Caco-2 (cell line): ENCODE measurements at regions not wholly inside any gene's neighbourhood (a gene's known extent, or its start where the extent isn't known, plus 50 kb on each side); places are given as distances from the start of the nearest gene placed in this dataset.

Experiments used
- BruUV-seq: library from RNA; stranded (reverse); fragments of 400-500 nt; replicated peaks from 2 replicates; lab custom pipeline; 2021; lab: Mats Ljungman, UMichigan
- CTCF ChIA-PET: fragments of 300-600 bp; sonication (Branson Sonifier 250); formaldehyde crosslinking; loops from one replicate; lab custom pipeline; 2022; ENCODE audit warnings: antibody characterized with exemption; lab: Charles Lee
- POLR2A ChIA-PET: fragments of 300-600 bp; sonication (Branson Sonifier 250); formaldehyde crosslinking; loops from one replicate; lab custom pipeline; 2022; ENCODE audit warnings: antibody characterized with exemption; lab: Charles Lee
- DNase-seq, 2 experiments: peaks; one replicate each; pipeline versions ENCODE4 v3.0.0 to v3.0.0-alpha.2; 2020 to 2022
- H3K27me3 ChIP-seq: replicated peaks from 2 replicates; pipeline ENCODE4 v1.6.0; 2011; ENCODE audit warnings: low read length; ENCODE audit not compliant: control insufficient read depth, insufficient read depth
- H3K36me3 ChIP-seq: 2 replicates; pipeline ENCODE4 v1.5.1; 2011; ENCODE audit warnings: low read length; ENCODE audit not compliant: control insufficient read depth, insufficient read depth
- H3K4me1 ChIP-seq: fragments of 250-450 bp; sonication (Bioruptor Pico); 2 replicates; pipeline ENCODE4 v1.5.1; 2020; ENCODE audit warnings: mild to moderate bottlenecking
- H3K4me3 ChIP-seq: 2 replicates; pipeline ENCODE4 v1.5.1; 2011; ENCODE audit warnings: low read depth, mild to moderate bottlenecking, control low read depth, low read length
- H3K9me3 ChIP-seq: fragments of 250-450 bp; sonication (Bioruptor Pico); 2 replicates; pipeline ENCODE4 v1.5.1; 2020; ENCODE audit warnings: mild to moderate bottlenecking, moderate library complexity
- H3K27ac Mint-ChIP-seq: one replicate; pipeline ENCODE4 v1.8.0; 2022; ENCODE audit warnings: mixed read lengths; ENCODE audit not compliant: unreplicated experiment
- H3K27me3 Mint-ChIP-seq: one replicate; pipeline ENCODE4 v1.8.0; 2022; ENCODE audit warnings: mixed read lengths; ENCODE audit not compliant: insufficient read depth, unreplicated experiment
- H3K36me3 Mint-ChIP-seq: one replicate; pipeline ENCODE4 v1.8.0; 2022; ENCODE audit warnings: mild to moderate bottlenecking, mixed read lengths; ENCODE audit not compliant: insufficient read depth, unreplicated experiment
- H3K4me1 Mint-ChIP-seq: one replicate; pipeline ENCODE4 v1.8.0; 2022; ENCODE audit warnings: low read depth, mixed read lengths; ENCODE audit not compliant: unreplicated experiment
- H3K4me3 Mint-ChIP-seq: one replicate; pipeline ENCODE4 v1.8.0; 2022; ENCODE audit warnings: mild to moderate bottlenecking, moderate library complexity, mixed read lengths; ENCODE audit not compliant: unreplicated experiment
- H3K9me3 Mint-ChIP-seq: one replicate; pipeline ENCODE4 v1.8.0; 2022; ENCODE audit warnings: mixed read lengths; ENCODE audit not compliant: unreplicated experiment
- intact Hi-C: fragments of 100-400 bp; cut with micrococcal nuclease; formaldehyde crosslinking; loops from one replicate; pipeline ENCODE4 v1.10.0; 2022; ENCODE audit not compliant: unreplicated experiment
- TF ChIP-seq, protein P1 (sequence below), 2 experiments: fragments of 200-600 bp in 1 of 2; IDR thresholded peaks; 1 replicate in 1 of 2; 2 replicates in 1 of 2; pipeline versions ENCODE4 v1.5.1 to v1.8.0; 2011 to 2022; ENCODE audit warnings: antibody characterized with exemption in 1 of 2, control low read depth in 1 of 2, inconsistent platforms in 1 of 2, low read depth in 1 of 2, low read length in 1 of 2, mild to moderate bottlenecking in 1 of 2, moderate library complexity in 1 of 2; ENCODE audit not compliant: insufficient read depth in 1 of 2, severe bottlenecking in 1 of 2, unreplicated experiment in 1 of 2

DNA sequence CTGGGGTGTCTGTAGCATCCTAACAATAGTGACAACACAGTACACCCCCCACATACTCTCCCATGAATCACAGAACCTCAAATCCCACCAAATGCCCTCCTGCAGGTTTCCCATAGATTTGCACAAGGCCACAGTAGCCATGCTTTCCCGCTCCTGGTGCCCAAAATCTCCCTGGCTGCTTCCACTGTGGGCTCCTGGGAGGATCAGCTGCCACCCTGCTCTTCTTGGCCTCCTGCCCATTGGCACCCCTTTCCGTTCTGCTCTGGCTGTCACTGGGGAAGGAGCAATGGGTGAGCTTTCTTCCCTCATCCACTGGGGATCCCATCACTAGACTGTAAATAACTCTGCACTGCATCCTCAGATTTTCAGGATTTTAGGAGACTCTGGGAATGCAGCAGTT, 92.1 kb upstream of the SLC24A5 start:
- H3K9me3 ChIP-seq, result no peaks in the 10 kb centered on the region
- no peaks in the 10 kb centered on the region for H3K36me3 ChIP-seq
- intact Hi-C loops, result loop anchor here (10.0 kb wide), 1 partner anchor 256 kb away; no protein-coding TSS in a partner anchor
- no peaks in the 10 kb centered on the region for H3K4me1 Mint-ChIP-seq
- TF ChIP-seq, protein P1, sequence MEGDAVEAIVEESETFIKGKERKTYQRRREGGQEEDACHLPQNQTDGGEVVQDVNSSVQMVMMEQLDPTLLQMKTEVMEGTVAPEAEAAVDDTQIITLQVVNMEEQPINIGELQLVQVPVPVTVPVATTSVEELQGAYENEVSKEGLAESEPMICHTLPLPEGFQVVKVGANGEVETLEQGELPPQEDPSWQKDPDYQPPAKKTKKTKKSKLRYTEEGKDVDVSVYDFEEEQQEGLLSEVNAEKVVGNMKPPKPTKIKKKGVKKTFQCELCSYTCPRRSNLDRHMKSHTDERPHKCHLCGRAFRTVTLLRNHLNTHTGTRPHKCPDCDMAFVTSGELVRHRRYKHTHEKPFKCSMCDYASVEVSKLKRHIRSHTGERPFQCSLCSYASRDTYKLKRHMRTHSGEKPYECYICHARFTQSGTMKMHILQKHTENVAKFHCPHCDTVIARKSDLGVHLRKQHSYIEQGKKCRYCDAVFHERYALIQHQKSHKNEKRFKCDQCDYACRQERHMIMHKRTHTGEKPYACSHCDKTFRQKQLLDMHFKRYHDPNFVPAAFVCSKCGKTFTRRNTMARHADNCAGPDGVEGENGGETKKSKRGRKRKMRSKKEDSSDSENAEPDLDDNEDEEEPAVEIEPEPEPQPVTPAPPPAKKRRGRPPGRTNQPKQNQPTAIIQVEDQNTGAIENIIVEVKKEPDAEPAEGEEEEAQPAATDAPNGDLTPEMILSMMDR (IDR thresholded peaks at IDR 0.05; ENCODE audit: insufficient read depth in 1 of 2, low read depth in 1 of 2, low read length in 1 of 2, severe bottlenecking in 1 of 2, unreplicated experiment in 1 of 2), result no peak
- no peak overlapping the region for H3K4me3 Mint-ChIP-seq
- no peaks in the 10 kb centered on the region for H3K9me3 Mint-ChIP-seq
- H3K36me3 Mint-ChIP-seq, result peaks cover under 1% of the 10 kb centered on the region
- CTCF ChIA-PET, result no interaction called here
- H3K4me1 ChIP-seq, result no peaks in the 10 kb centered on the region
- peaks cover 17% of the 10 kb centered on the region for H3K27me3 Mint-ChIP-seq
- no TSS peak for BruUV-seq
- H3K4me3 ChIP-seq, result no peak overlapping the region
- no peaks in the 10 kb centered on the region for H3K27me3 ChIP-seq
- POLR2A ChIA-PET, result no interaction called here
- no peak overlapping the region for H3K27ac Mint-ChIP-seq
- DNase-seq, result no peak

- Histone ChIP-seq H3K27me3 (no peaks in the 10 kb centered on the region), H3K9me3 (no peaks in the 10 kb centered on the region), H3K36me3 (no peaks in the 10 kb centered on the region), H3K4me1 (no peaks in the 10 kb centered on the region), H3K4me3 (no peak overlapping the region)
- no peaks in the 10 kb centered on the region for H3K4me1 Mint-ChIP-seq
- peaks cover 5% of the 10 kb centered on the region for H3K36me3 Mint-ChIP-seq
- ChIA-PET POLR2A (no interaction called here), CTCF (no interaction called here)
- no peak overlapping the region for H3K4me3 Mint-ChIP-seq
- H3K27me3 Mint-ChIP-seq, result peaks cover 23% of the 10 kb centered on the region
- H3K9me3 Mint-ChIP-seq, result no peaks in the 10 kb centered on the region
- BruUV-seq, result no TSS peak
- DNase-seq, result no peak
- TF ChIP-seq, protein P1 (IDR thresholded peaks at IDR 0.05; ENCODE audit: insufficient read depth in 1 of 2, low read depth in 1 of 2, low read length in 1 of 2, severe bottlenecking in 1 of 2, unreplicated experiment in 1 of 2), result no peak
- intact Hi-C loops, result loop anchor here (10.0 kb wide), 1 partner anchor 255 kb away; no protein-coding TSS in a partner anchor
- H3K27ac Mint-ChIP-seq, result no peak overlapping the region
Observed at GRCh38 chr15:48029642-48030041, 91.1 kb upstream of the SLC24A5 start.

DNA sequence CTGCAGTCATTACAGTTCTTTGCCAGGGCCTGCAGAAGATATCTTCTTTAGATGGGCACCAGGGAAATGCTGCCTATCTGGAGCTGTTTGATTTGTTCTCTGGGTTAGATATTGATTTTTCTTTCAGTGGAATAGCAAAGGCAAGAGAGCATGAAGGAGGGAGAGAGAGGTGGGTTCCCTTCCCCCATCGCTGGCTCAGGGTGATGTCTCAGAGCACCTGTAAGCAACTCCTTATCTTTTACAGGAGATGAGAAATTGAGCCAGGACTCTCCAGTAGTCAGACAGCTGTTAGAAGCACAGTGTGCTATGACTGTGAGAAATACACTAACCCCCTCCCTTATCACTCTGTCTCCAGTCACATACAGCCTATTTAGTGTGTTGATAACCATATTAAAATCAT, 89.3 kb upstream of the SLC24A5 start:
- H3K27me3 Mint-ChIP-seq, result peaks cover 19% of the 10 kb centered on the region
- ChIA-PET POLR2A (no interaction called here), CTCF (no interaction called here)
- H3K4me1 ChIP-seq, result no peaks in the 10 kb centered on the region
- H3K36me3 Mint-ChIP-seq, result peaks cover 5% of the 10 kb centered on the region
- H3K36me3 ChIP-seq, result no peaks in the 10 kb centered on the region
- TF ChIP-seq, protein P1 (IDR thresholded peaks at IDR 0.05; ENCODE audit: insufficient read depth in 1 of 2, low read depth in 1 of 2, low read length in 1 of 2, severe bottlenecking in 1 of 2, unreplicated experiment in 1 of 2), result no peak
- no peak overlapping the region for H3K27ac Mint-ChIP-seq
- H3K9me3 ChIP-seq, result no peaks in the 10 kb centered on the region
- no peak for DNase-seq
- H3K4me3 ChIP-seq, result no peak overlapping the region
- BruUV-seq, result no TSS peak
- no peaks in the 10 kb centered on the region for H3K4me1 Mint-ChIP-seq
- no peaks in the 10 kb centered on the region for H3K27me3 ChIP-seq
- intact Hi-C loops, result no loop called here
- no peaks in the 10 kb centered on the region for H3K9me3 Mint-ChIP-seq
- no peak overlapping the region for H3K4me3 Mint-ChIP-seq
